ENCODE measurements at regions not wholly inside any gene's neighbourhood (a gene's known extent, or its start where the extent isn't known, plus 50 kb on each side); places are given as distances from the start of the nearest gene placed in this dataset.
"Not testable (repeated sequence)": the region's sequence is repeated elsewhere in the genome, so short reads cannot be mapped to it uniquely, and the experiment has no call there.

GRCh38 chr1:146710838-146711521, 227.1 kb upstream of the NBPF12 start:
- H3K27ac ChIP-seq (ENCODE audit: low read depth, low read length); H3K4me3 ChIP-seq (ENCODE audit: low read depth, low read length); H2AFZ ChIP-seq (ENCODE audit: low read length, unreplicated experiment); H3K36me3 ChIP-seq (ENCODE audit: insufficient read depth, low read length); H3K27me3 ChIP-seq (ENCODE audit: insufficient read depth, low read length); H3K4me1 ChIP-seq (ENCODE audit: control insufficient read depth, insufficient read depth, low read length, unreplicated experiment); H3K79me2 ChIP-seq (ENCODE audit: control insufficient read depth, insufficient read depth, low read length, unreplicated experiment): not testable (repeated sequence)

GRCh38 chr1:146709302-146709701, 228.8 kb upstream of the NBPF12 start:
- H3K27ac ChIP-seq (ENCODE audit: low read depth, low read length); H2AFZ ChIP-seq (ENCODE audit: low read length, unreplicated experiment); H3K27me3 ChIP-seq (ENCODE audit: insufficient read depth, low read length); H3K4me3 ChIP-seq (ENCODE audit: low read depth, low read length); H3K4me1 ChIP-seq (ENCODE audit: control insufficient read depth, insufficient read depth, low read length, unreplicated experiment); H3K79me2 ChIP-seq (ENCODE audit: control insufficient read depth, insufficient read depth, low read length, unreplicated experiment); H3K36me3 ChIP-seq (ENCODE audit: insufficient read depth, low read length): not testable (repeated sequence)

- not testable (repeated sequence) for H3K4me1 ChIP-seq (ENCODE audit: control insufficient read depth, insufficient read depth, low read length, unreplicated experiment); H3K27me3 ChIP-seq (ENCODE audit: insufficient read depth, low read length); H3K27ac ChIP-seq (ENCODE audit: low read depth, low read length); H3K79me2 ChIP-seq (ENCODE audit: control insufficient read depth, insufficient read depth, low read length, unreplicated experiment); H3K4me3 ChIP-seq (ENCODE audit: low read depth, low read length); H3K36me3 ChIP-seq (ENCODE audit: insufficient read depth, low read length); H2AFZ ChIP-seq (ENCODE audit: low read length, unreplicated experiment)
Measured at GRCh38 chr1:146704162-146704724, 233.9 kb upstream of the NBPF12 start.

- H2AFZ ChIP-seq (ENCODE audit: low read length, unreplicated experiment); H3K79me2 ChIP-seq (ENCODE audit: control insufficient read depth, insufficient read depth, low read length, unreplicated experiment); H3K36me3 ChIP-seq (ENCODE audit: insufficient read depth, low read length); H3K27me3 ChIP-seq (ENCODE audit: insufficient read depth, low read length); H3K4me3 ChIP-seq (ENCODE audit: low read depth, low read length); H3K4me1 ChIP-seq (ENCODE audit: control insufficient read depth, insufficient read depth, low read length, unreplicated experiment); H3K27ac ChIP-seq (ENCODE audit: low read depth, low read length): not testable (repeated sequence)
Measured at GRCh38 chr1:146701320-146701719, 236.8 kb upstream of the NBPF12 start.

- not testable (repeated sequence) for H3K79me2 ChIP-seq (ENCODE audit: control insufficient read depth, insufficient read depth, low read length, unreplicated experiment); H2AFZ ChIP-seq (ENCODE audit: low read length, unreplicated experiment); H3K27ac ChIP-seq (ENCODE audit: low read depth, low read length); H3K36me3 ChIP-seq (ENCODE audit: insufficient read depth, low read length); H3K4me3 ChIP-seq (ENCODE audit: low read depth, low read length); H3K27me3 ChIP-seq (ENCODE audit: insufficient read depth, low read length); H3K4me1 ChIP-seq (ENCODE audit: control insufficient read depth, insufficient read depth, low read length, unreplicated experiment)
Measured at GRCh38 chr1:146695388-146695787, 242.7 kb upstream of the NBPF12 start.

- H3K79me2 ChIP-seq (ENCODE audit: control insufficient read depth, insufficient read depth, low read length, unreplicated experiment); H2AFZ ChIP-seq (ENCODE audit: low read length, unreplicated experiment); H3K27ac ChIP-seq (ENCODE audit: low read depth, low read length); H3K36me3 ChIP-seq (ENCODE audit: insufficient read depth, low read length); H3K27me3 ChIP-seq (ENCODE audit: insufficient read depth, low read length); H3K4me1 ChIP-seq (ENCODE audit: control insufficient read depth, insufficient read depth, low read length, unreplicated experiment); H3K4me3 ChIP-seq (ENCODE audit: low read depth, low read length): not testable (repeated sequence)
Measured at GRCh38 chr1:146691798-146692197, 246.3 kb upstream of the NBPF12 start.

- not testable (repeated sequence) for H3K4me1 ChIP-seq (ENCODE audit: control insufficient read depth, insufficient read depth, low read length, unreplicated experiment); H3K79me2 ChIP-seq (ENCODE audit: control insufficient read depth, insufficient read depth, low read length, unreplicated experiment); H2AFZ ChIP-seq (ENCODE audit: low read length, unreplicated experiment); H3K27me3 ChIP-seq (ENCODE audit: insufficient read depth, low read length); H3K4me3 ChIP-seq (ENCODE audit: low read depth, low read length); H3K27ac ChIP-seq (ENCODE audit: low read depth, low read length); H3K36me3 ChIP-seq (ENCODE audit: insufficient read depth, low read length)
Measured at GRCh38 chr1:146688893-146689292, 249.2 kb upstream of the NBPF12 start.

GRCh38 chr1:146686777-146687366, 251.3 kb upstream of the NBPF12 start:
- H2AFZ ChIP-seq (ENCODE audit: low read length, unreplicated experiment); H3K4me1 ChIP-seq (ENCODE audit: control insufficient read depth, insufficient read depth, low read length, unreplicated experiment); H3K27ac ChIP-seq (ENCODE audit: low read depth, low read length); H3K27me3 ChIP-seq (ENCODE audit: insufficient read depth, low read length); H3K4me3 ChIP-seq (ENCODE audit: low read depth, low read length); H3K79me2 ChIP-seq (ENCODE audit: control insufficient read depth, insufficient read depth, low read length, unreplicated experiment); H3K36me3 ChIP-seq (ENCODE audit: insufficient read depth, low read length): not testable (repeated sequence)

GRCh38 chr1:146683126-146683429, 255.0 kb upstream of the NBPF12 start:
- H3K4me3 ChIP-seq (ENCODE audit: low read depth, low read length); H3K79me2 ChIP-seq (ENCODE audit: control insufficient read depth, insufficient read depth, low read length, unreplicated experiment): not testable (repeated sequence)

GRCh38 chr1:146682227-146683125, 255.6 kb upstream of the NBPF12 start:
- not testable (repeated sequence) for H3K79me2 ChIP-seq (ENCODE audit: control insufficient read depth, insufficient read depth, low read length, unreplicated experiment); H3K4me3 ChIP-seq (ENCODE audit: low read depth, low read length)

More at GRCh38 chr1:146683126-146683429, 255.0 kb upstream of the NBPF12 start:
- H3K27me3 ChIP-seq (ENCODE audit: insufficient read depth, low read length); H3K27ac ChIP-seq (ENCODE audit: low read depth, low read length); H3K4me1 ChIP-seq (ENCODE audit: control insufficient read depth, insufficient read depth, low read length, unreplicated experiment); H3K36me3 ChIP-seq (ENCODE audit: insufficient read depth, low read length); H2AFZ ChIP-seq (ENCODE audit: low read length, unreplicated experiment): not testable (repeated sequence)

More at GRCh38 chr1:146682227-146683125, 255.6 kb upstream of the NBPF12 start:
- not testable (repeated sequence) for H3K4me1 ChIP-seq (ENCODE audit: control insufficient read depth, insufficient read depth, low read length, unreplicated experiment); H3K36me3 ChIP-seq (ENCODE audit: insufficient read depth, low read length); H2AFZ ChIP-seq (ENCODE audit: low read length, unreplicated experiment); H3K27ac ChIP-seq (ENCODE audit: low read depth, low read length); H3K27me3 ChIP-seq (ENCODE audit: insufficient read depth, low read length)

Measured in ACC112 (cell line).